ENCODE measurements at regions not wholly inside any gene's neighbourhood (a gene's known extent, or its start where the extent isn't known, plus 50 kb on each side); places are given as distances from the start of the nearest gene placed in this dataset.

- no peak for DNase-seq
Observed at GRCh38 chr7:25520516-25520915, 292.2 kb upstream of the NPVF start.

- no peak for DNase-seq
Observed at GRCh38 chr7:25521236-25521635, 292.9 kb upstream of the NPVF start.

- no peak for DNase-seq
Observed at GRCh38 chr7:25522727-25523126, 294.4 kb upstream of the NPVF start.

GRCh38 chr7:25527665-25528170, 299.4 kb upstream of the NPVF start:
- DNase-seq, result no peak

- DNase-seq, result no peak
Observed at GRCh38 chr7:25529320-25529719, 301.0 kb upstream of the NPVF start.

- no peak for DNase-seq
Observed at GRCh38 chr7:25536851-25537250, 308.6 kb upstream of the NPVF start.

GRCh38 chr7:25537662-25538375, 309.5 kb upstream of the NPVF start:
- no peak for DNase-seq

GRCh38 chr7:25541094-25541821, 313.0 kb upstream of the NPVF start:
- no peak for DNase-seq

GRCh38 chr7:25541877-25542276, 313.6 kb upstream of the NPVF start:
- no peak for DNase-seq

- DNase-seq, result no peak
Observed at GRCh38 chr7:25543210-25543609, 314.9 kb upstream of the NPVF start.

- no peak for DNase-seq
Observed at GRCh38 chr7:25543798-25544197, 315.5 kb upstream of the NPVF start.

GRCh38 chr7:25544254-25544653, 316.0 kb upstream of the NPVF start:
- DNase-seq, result no peak

GRCh38 chr7:25545124-25546008, 317.1 kb upstream of the NPVF start:
- DNase-seq, result no peak

GRCh38 chr7:25546306-25546705, 318.0 kb upstream of the NPVF start:
- DNase-seq, result no peak

GRCh38 chr7:25549271-25549921, 321.1 kb upstream of the NPVF start:
- DNase-seq, result no peak

- no peak for DNase-seq
Observed at GRCh38 chr7:25550149-25550548, 321.9 kb upstream of the NPVF start.

- DNase-seq, result no peak
Observed at GRCh38 chr7:25552998-25553397, 324.7 kb upstream of the NPVF start.

- no peak for DNase-seq
Observed at GRCh38 chr7:25553580-25554291, 325.4 kb upstream of the NPVF start.

GRCh38 chr7:25557379-25557917, 329.2 kb upstream of the NPVF start:
- no peak for DNase-seq

- DNase-seq, result no peak
Observed at GRCh38 chr7:25557930-25558329, 329.6 kb upstream of the NPVF start.

GRCh38 chr7:25558605-25559004, 330.3 kb upstream of the NPVF start:
- DNase-seq, result no peak
